Mesendoderm (in vitro differentiated cells): ENCODE measurements at regions not wholly inside any gene's neighbourhood (a gene's known extent, or its start where the extent isn't known, plus 50 kb on each side); places are given as distances from the start of the nearest gene placed in this dataset.

Source experiments
- DNase-seq: peaks from one replicate; pipeline ENCODE4 v3.0.0; 2013
- H2AK5ac ChIP-seq: 2 replicates; pipeline ENCODE4 v1.6.1; 2013; ENCODE audit warnings: low read length, inconsistent platforms
- H2BK120ac ChIP-seq: 2 replicates; pipeline ENCODE4 v1.6.1; 2013; ENCODE audit warnings: low read depth, mild to moderate bottlenecking, low read length, moderate library complexity, mixed read lengths
- H2BK15ac ChIP-seq: replicated peaks from 2 replicates; pipeline ENCODE4 v1.6.1; 2013; ENCODE audit warnings: low read depth, mild to moderate bottlenecking, moderate library complexity
- H2BK5ac ChIP-seq: 2 replicates; pipeline ENCODE4 v1.6.1; 2013; ENCODE audit warnings: low read length, inconsistent platforms
- H3K18ac ChIP-seq: 2 replicates; pipeline ENCODE4 v1.6.1; 2013; ENCODE audit warnings: mild to moderate bottlenecking, low read length, mixed read lengths
- H3K23ac ChIP-seq: one replicate; pipeline ENCODE4 v1.6.1; 2013; ENCODE audit warnings: low read length
- H3K27ac ChIP-seq: 2 replicates; pipeline ENCODE4 v1.5.1; 2013; ENCODE audit warnings: low read depth, mild to moderate bottlenecking, inconsistent platforms, low read length, moderate library complexity
- H3K27me3 ChIP-seq: 2 replicates; pipeline ENCODE4 v1.6.1; 2013; ENCODE audit warnings: low read length, control low read depth, mild to moderate bottlenecking, inconsistent platforms; ENCODE audit not compliant: insufficient read depth, poor library complexity
- H3K36me3 ChIP-seq: 2 replicates; pipeline ENCODE4 v1.6.1; 2013; ENCODE audit warnings: low read length, inconsistent platforms; ENCODE audit not compliant: control insufficient read depth, insufficient read depth
- H3K4ac ChIP-seq: one replicate; pipeline ENCODE4 v1.6.1; 2013; ENCODE audit warnings: low read depth, mild to moderate bottlenecking, low read length, moderate library complexity
- H3K4me1 ChIP-seq: 2 replicates; pipeline ENCODE4 v1.6.1; 2013; ENCODE audit warnings: low read depth, low read length, inconsistent platforms; ENCODE audit not compliant: control insufficient read depth
- H3K4me2 ChIP-seq: 2 replicates; pipeline ENCODE4 v1.6.1; 2013; ENCODE audit warnings: low read length
- H3K4me3 ChIP-seq: 2 replicates; pipeline ENCODE4 v1.5.1; 2013; ENCODE audit warnings: mild to moderate bottlenecking, low read length
- H3K56ac ChIP-seq: one replicate; pipeline ENCODE4 v1.6.1; 2013; ENCODE audit warnings: low read length
- H3K79me1 ChIP-seq: 2 replicates; pipeline ENCODE4 v1.6.1; 2013; ENCODE audit warnings: low read length, inconsistent platforms
- H3K79me2 ChIP-seq: 2 replicates; pipeline ENCODE4 v1.6.1; 2013; ENCODE audit warnings: mild to moderate bottlenecking, low read length; ENCODE audit not compliant: control insufficient read depth, insufficient read depth
- H3K9ac ChIP-seq: 2 replicates; pipeline ENCODE4 v1.6.1; 2013; ENCODE audit warnings: low read length, inconsistent platforms
- H4K5ac ChIP-seq: one replicate; pipeline ENCODE4 v1.6.1; 2013; ENCODE audit warnings: low read length
- H4K8ac ChIP-seq: one replicate; pipeline ENCODE4 v1.6.1; 2013; ENCODE audit warnings: low read depth, mild to moderate bottlenecking, control low read depth, low read length, moderate library complexity
- WGBS: extraction: QIAGEN DNeasy Blood & Tissue Kit; methylation state at CpG from one replicate; pipeline ENCODE4 v1.1.7; 2013; ENCODE audit warnings: low lambda C conversion rate, missing lambda C conversion rate; ENCODE audit not compliant: insufficient coverage; ENCODE audit errors: extremely low coverage; 5-methylcytosine and 5-hydroxymethylcytosine counted together

- Histone ChIP-seq H2AK5ac (no peak overlapping the region), H4K5ac (no peak overlapping the region), H3K4ac (no peak overlapping the region), H3K9ac (no peak overlapping the region), H3K79me2 (no peaks in the 10 kb centered on the region), H3K27me3 (no peaks in the 10 kb centered on the region), H3K36me3 (no peaks in the 10 kb centered on the region), H3K56ac (no peak overlapping the region), H3K79me1 (no peaks in the 10 kb centered on the region), H3K18ac (no peak overlapping the region), H2BK120ac (no peak overlapping the region), H3K23ac (no peak overlapping the region), H2BK5ac (no peak overlapping the region), H3K27ac (no peak overlapping the region), H4K8ac (no peak overlapping the region), H3K4me2 (no peak overlapping the region), H3K4me1 (no peaks in the 10 kb centered on the region), H3K4me3 (no peak overlapping the region), H2BK15ac (no peak overlapping the region)
- WGBS: no CpG with 5 or more reads among the region's 1 CpG
- no peak for DNase-seq
Observed at GRCh38 chr18:40612356-40612755, 1342.7 kb upstream of the PIK3C3 start.

- Histone ChIP-seq H3K79me2 (no peaks in the 10 kb centered on the region), H3K27me3 (no peaks in the 10 kb centered on the region)
- no peak for DNase-seq
Observed at GRCh38 chr18:40608226-40608625, 1346.8 kb upstream of the PIK3C3 start.

DNA sequence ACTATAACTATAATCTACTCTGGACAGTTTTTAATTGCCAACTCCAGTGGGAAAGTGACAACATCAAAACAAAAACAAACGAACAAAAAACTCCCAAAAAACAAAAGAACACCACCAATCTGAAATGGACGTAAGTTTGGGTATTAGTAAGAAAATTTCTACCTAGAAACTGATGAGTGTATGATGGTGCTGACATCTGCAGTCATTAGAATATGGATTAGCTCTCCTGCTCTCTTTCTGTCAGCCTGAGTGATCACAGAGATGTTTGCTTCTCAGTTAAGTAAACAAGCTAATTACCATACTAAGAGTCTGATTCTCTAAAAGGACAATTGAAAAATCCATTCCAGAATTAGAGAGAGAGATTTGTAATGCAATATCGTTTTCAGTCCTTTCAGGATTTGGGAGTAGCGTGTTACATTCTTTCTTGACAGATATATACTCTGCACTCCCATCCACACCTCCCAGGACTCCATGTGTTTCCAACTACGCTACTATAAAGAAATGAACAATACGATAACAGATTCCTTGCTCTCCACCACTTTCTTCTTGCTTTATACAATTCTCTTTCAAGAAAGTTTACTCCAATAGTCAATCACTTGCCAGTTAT lies 1347.4 kb upstream of the PIK3C3 start:
- no CpG with 5 or more reads among the region's 6 CpGs for WGBS

More at GRCh38 chr18:40608226-40608625, 1346.8 kb upstream of the PIK3C3 start:
- Histone ChIP-seq H3K18ac (no peak overlapping the region), H3K79me1 (no peaks in the 10 kb centered on the region), H3K4ac (no peak overlapping the region), H2BK15ac (no peak overlapping the region), H3K9ac (no peak overlapping the region), H3K27ac (no peak overlapping the region), H2AK5ac (no peak overlapping the region), H2BK120ac (no peak overlapping the region), H3K4me1 (no peaks in the 10 kb centered on the region), H3K4me3 (no peak overlapping the region), H4K8ac (no peak overlapping the region), H3K4me2 (no peak overlapping the region), H3K23ac (no peak overlapping the region), H3K36me3 (no peaks in the 10 kb centered on the region), H4K5ac (no peak overlapping the region), H2BK5ac (no peak overlapping the region), H3K56ac (no peak overlapping the region)
- WGBS: no CpG with 5 or more reads among the region's 2 CpGs

DNA sequence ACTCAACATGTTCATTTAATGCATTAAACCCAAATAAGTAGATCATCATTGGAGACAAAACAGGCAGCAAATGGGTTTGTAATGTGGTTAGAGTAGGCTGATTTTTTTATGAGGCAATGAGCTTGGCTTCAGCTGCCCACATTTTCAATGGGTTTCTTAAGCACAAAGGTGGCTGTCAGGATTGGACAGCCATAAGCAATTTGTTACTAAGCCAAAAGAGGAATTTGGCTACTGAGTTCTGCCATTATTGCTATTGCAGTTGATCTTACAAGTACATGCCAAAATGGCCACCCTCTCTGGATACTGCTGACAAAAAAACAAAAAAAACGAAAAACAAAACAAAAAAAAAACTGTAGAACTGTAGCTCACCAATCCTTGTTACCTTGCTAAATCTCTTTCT lies 1348.0 kb upstream of the PIK3C3 start:
- no peaks in the 10 kb centered on the region for H3K36me3 ChIP-seq
- H4K8ac ChIP-seq: no peak overlapping the region
- H2BK5ac ChIP-seq: no peak overlapping the region
- no peak overlapping the region for H4K5ac ChIP-seq
- H3K4me3 ChIP-seq: no peak overlapping the region
- no peak overlapping the region for H3K18ac ChIP-seq
- no peaks in the 10 kb centered on the region for H3K4me1 ChIP-seq
- H3K79me2 ChIP-seq: no peaks in the 10 kb centered on the region
- H3K9ac ChIP-seq: no peak overlapping the region
- no peak overlapping the region for H3K27ac ChIP-seq
- H3K23ac ChIP-seq: no peak overlapping the region
- no CpG with 5 or more reads among the region's 1 CpG for WGBS
- no peaks in the 10 kb centered on the region for H3K79me1 ChIP-seq
- no peak overlapping the region for H3K4me2 ChIP-seq
- H2BK15ac ChIP-seq: no peak overlapping the region
- no peak overlapping the region for H2AK5ac ChIP-seq
- H3K4ac ChIP-seq: no peak overlapping the region
- no peak overlapping the region for H3K56ac ChIP-seq
- H3K27me3 ChIP-seq: no peaks in the 10 kb centered on the region
- no peak overlapping the region for H2BK120ac ChIP-seq
- DNase-seq: no peak

More for the DNA sequence above, 1347.4 kb upstream of the PIK3C3 start:
- H3K27me3 ChIP-seq: no peaks in the 10 kb centered on the region
- H3K9ac ChIP-seq: no peak overlapping the region
- H3K27ac ChIP-seq: no peak overlapping the region
- no peak for DNase-seq
- H2BK15ac ChIP-seq: no peak overlapping the region
- H3K79me2 ChIP-seq: no peaks in the 10 kb centered on the region
- no peak overlapping the region for H3K4ac ChIP-seq
- no peak overlapping the region for H3K23ac ChIP-seq
- H3K79me1 ChIP-seq: no peaks in the 10 kb centered on the region
- H2BK5ac ChIP-seq: no peak overlapping the region
- no peaks in the 10 kb centered on the region for H3K36me3 ChIP-seq
- no peak overlapping the region for H2BK120ac ChIP-seq
- H4K8ac ChIP-seq: no peak overlapping the region
- H3K18ac ChIP-seq: no peak overlapping the region
- H2AK5ac ChIP-seq: no peak overlapping the region
- no peak overlapping the region for H3K4me3 ChIP-seq
- H3K4me1 ChIP-seq: no peaks in the 10 kb centered on the region
- no peak overlapping the region for H3K56ac ChIP-seq
- H3K4me2 ChIP-seq: no peak overlapping the region
- H4K5ac ChIP-seq: no peak overlapping the region

- Histone ChIP-seq H2BK15ac (no peak overlapping the region), H3K4ac (no peak overlapping the region), H3K79me1 (no peaks in the 10 kb centered on the region), H2BK120ac (no peak overlapping the region), H3K27ac (no peak overlapping the region), H3K4me2 (no peak overlapping the region), H3K4me1 (no peaks in the 10 kb centered on the region), H3K27me3 (no peaks in the 10 kb centered on the region), H3K56ac (no peak overlapping the region), H4K8ac (no peak overlapping the region), H2BK5ac (no peak overlapping the region), H3K36me3 (no peaks in the 10 kb centered on the region), H4K5ac (no peak overlapping the region), H3K23ac (no peak overlapping the region), H3K79me2 (no peaks in the 10 kb centered on the region), H3K18ac (no peak overlapping the region), H2AK5ac (no peak overlapping the region), H3K4me3 (no peak overlapping the region), H3K9ac (no peak overlapping the region)
- whole genome bisulfite sequencing: no CpG with 5 or more reads among the region's 12 CpGs
- no peak for DNase-seq
Observed at GRCh38 chr18:40583671-40584070, 1371.4 kb upstream of the PIK3C3 start.

DNA sequence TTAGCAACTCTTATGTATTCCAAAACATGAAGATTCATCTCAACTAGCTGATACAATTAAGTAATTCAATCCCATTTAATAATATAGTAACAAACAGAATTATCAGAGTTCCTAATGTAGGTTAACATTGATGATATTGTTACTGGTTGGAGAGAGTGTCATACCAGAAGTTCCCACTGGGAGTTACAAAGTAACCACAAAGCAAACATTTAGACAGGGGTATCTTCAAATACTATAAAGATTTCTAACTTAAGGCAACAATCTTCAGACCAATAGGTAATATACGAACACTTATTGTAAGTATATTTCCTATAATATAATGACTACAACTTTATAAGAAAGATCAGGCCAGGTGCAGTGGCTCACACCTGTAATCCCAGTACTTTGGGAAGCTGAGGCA lies 1372.9 kb upstream of the PIK3C3 start:
- no peaks in the 10 kb centered on the region for H3K79me1 ChIP-seq

More for the DNA sequence above, 1372.9 kb upstream of the PIK3C3 start:
- Histone ChIP-seq H3K4me1 (no peaks in the 10 kb centered on the region), H2BK5ac (no peak overlapping the region), H3K56ac (no peak overlapping the region), H3K23ac (no peak overlapping the region), H3K18ac (no peak overlapping the region), H3K4me3 (no peak overlapping the region), H3K79me2 (no peaks in the 10 kb centered on the region), H3K9ac (no peak overlapping the region), H3K27ac (no peak overlapping the region), H3K36me3 (no peaks in the 10 kb centered on the region), H2BK120ac (no peak overlapping the region), H3K4ac (no peak overlapping the region), H3K27me3 (no peaks in the 10 kb centered on the region), H4K8ac (no peak overlapping the region), H2AK5ac (no peak overlapping the region), H2BK15ac (no peak overlapping the region), H4K5ac (no peak overlapping the region), H3K4me2 (no peak overlapping the region)
- no peak for DNase-seq
- WGBS: no CpG with 5 or more reads among the region's 1 CpG
